K562 (cell line): ENCODE measurements at regions not wholly inside any gene's neighbourhood (a gene's known extent, or its start where the extent isn't known, plus 50 kb on each side); places are given as distances from the start of the nearest gene placed in this dataset.

Source experiments
- ATAC-seq: fragments of 200-7000 bp; cut with Tn5 transposase; 3 replicates; pipeline ENCODE4 v1.9.1; 2020; ENCODE audit warnings: moderate library complexity
- BruUV-seq: library from RNA; stranded (reverse); fragments of 400-500 nt; replicated peaks from 2 replicates; lab custom pipeline; 2021; lab: Mats Ljungman, UMichigan
- CTCF ChIA-PET: fragments of 300-600 bp; formaldehyde crosslinking; extraction: SDS; loops from one replicate; lab custom pipeline; 2021; ENCODE audit warnings: low intra/inter-chr PET ratio; lab: Yijun Ruan, JAX
- POLR2A ChIA-PET: fragments of 300-600, 350-650 bp; sonication (Branson Sonifier 250); formaldehyde crosslinking; extraction: SDS; loops from one replicate; lab custom pipeline; 2021; ENCODE audit warnings: antibody characterized with exemption, inconsistent platforms; lab: Yijun Ruan, JAX
- DNase-seq, 4 experiments: peaks; one replicate each; pipeline versions ENCODE4 v3.0.0 to v3.0.0-alpha.2; 2011 to 2018; ENCODE audit warnings: low spot score in 3 of 4, mixed read lengths in 3 of 4; ENCODE audit errors: extremely low read depth in 1 of 4
- FAIRE-seq: peaks from 2 replicates; lab custom pipeline; 2011; peaks lifted over from hg19 to GRCh38; lab: Jason Lieb, UNC
- H2AFZ ChIP-seq: 2 replicates; pipeline ENCODE4 v1.6.0; 2011; ENCODE audit warnings: low read depth, low read length, control low read depth, inconsistent platforms
- H3K27ac ChIP-seq: fragments of 200-600 bp; 3 replicates; pipeline ENCODE4 v1.8.0; 2011; ENCODE audit warnings: low read depth, mild to moderate bottlenecking, control low read depth, inconsistent platforms, low read length, moderate library complexity, mixed read lengths; ENCODE audit errors: extremely low read depth
- H3K27me3 ChIP-seq, 2 experiments: fragments of 300-600 bp in 1 of 2; 2 replicates in 1 of 2; 3 replicates in 1 of 2; pipeline versions ENCODE4 v1.6.0 to v1.8.0; 2011; ENCODE audit warnings: inconsistent platforms in 2 of 2, low read length in 2 of 2, mild to moderate bottlenecking in 1 of 2, mixed read lengths in 1 of 2, moderate library complexity in 1 of 2; ENCODE audit not compliant: control insufficient read depth in 2 of 2, insufficient read depth in 2 of 2
- H3K36me3 ChIP-seq: fragments of 300-600 bp; 3 replicates; pipeline ENCODE4 v1.8.0; 2011; ENCODE audit warnings: mild to moderate bottlenecking, low read length, inconsistent platforms; ENCODE audit not compliant: control insufficient read depth, insufficient read depth
- H3K4me1 ChIP-seq, 2 experiments: fragments of 200-600 bp in 1 of 2; replicated peaks in 1 of 2; 2 replicates in 1 of 2; 3 replicates in 1 of 2; pipeline versions ENCODE4 v1.5.1 to v1.8.0; 2011; ENCODE audit warnings: inconsistent platforms in 2 of 2, low read length in 2 of 2, mild to moderate bottlenecking in 1 of 2, mixed read lengths in 1 of 2, moderate library complexity in 1 of 2; ENCODE audit not compliant: control insufficient read depth in 2 of 2, insufficient read depth in 2 of 2
- H3K4me2 ChIP-seq: 2 replicates; pipeline ENCODE4 v1.6.1; 2011; ENCODE audit warnings: low read length, control low read depth, inconsistent platforms, mixed read lengths; ENCODE audit not compliant: insufficient read depth
- H3K4me3 ChIP-seq: fragments of 200-600 bp; sonication (generic), shearing (Covaris generic); 2 replicates; pipeline ENCODE4 v1.5.1; 2016; ENCODE audit warnings: control low read depth, inconsistent platforms
- H3K79me2 ChIP-seq: fragments of 200-600 bp; 3 replicates; pipeline ENCODE4 v1.8.0; 2011; ENCODE audit warnings: low read length, inconsistent platforms; ENCODE audit not compliant: control insufficient read depth, insufficient read depth
- H3K9ac ChIP-seq, 2 experiments: 2 replicates each; pipeline versions ENCODE4 v1.6.0 to v1.6.1; 2011; ENCODE audit warnings: low read depth in 2 of 2, low read length in 2 of 2, control low read depth in 1 of 2, inconsistent platforms in 1 of 2, mild to moderate bottlenecking in 1 of 2, mixed read lengths in 1 of 2; ENCODE audit not compliant: insufficient read depth in 1 of 2
- H3K9me1 ChIP-seq: one replicate; pipeline ENCODE4 v1.6.0; 2011; ENCODE audit warnings: inconsistent platforms, mild to moderate bottlenecking, low read length, moderate library complexity; ENCODE audit not compliant: control insufficient read depth, insufficient read depth
- H3K9me3 ChIP-seq: replicated peaks from 2 replicates; pipeline ENCODE4 v1.5.1; 2011; ENCODE audit warnings: low read depth, low read length, inconsistent platforms; ENCODE audit not compliant: control insufficient read depth, insufficient read depth
- H4K20me1 ChIP-seq: replicated peaks from 2 replicates; pipeline ENCODE4 v1.6.1; 2011; ENCODE audit warnings: low read length, inconsistent platforms, mixed read lengths; ENCODE audit not compliant: control insufficient read depth, insufficient read depth
- ASH1L ChIP-seq: fragments of 450-650 bp; IDR thresholded peaks from 2 replicates; pipeline ENCODE4 v1.6.1; 2018; ENCODE audit warnings: borderline replicate concordance, mild to moderate bottlenecking, low read depth; ENCODE audit not compliant: partially characterized antibody
- ELK1 ChIP-seq: sonication (generic); formaldehyde crosslinking; IDR thresholded peaks from 2 replicates; pipeline ENCODE4 v1.8.1; 2022; ENCODE audit warnings: missing genetic modification reagents
- EP300 ChIP-seq: IDR thresholded peaks from 2 replicates; pipeline ENCODE4 v1.6.1; 2012; ENCODE audit warnings: low read length, improper control_type of control experiment
- EZH2 ChIP-seq: IDR thresholded peaks from 2 replicates; pipeline ENCODE4 v1.6.1; 2012; ENCODE audit warnings: low read depth, mild to moderate bottlenecking, inconsistent platforms, low read length, borderline replicate concordance
- HDAC1 ChIP-seq, 2 experiments: fragments of 450-650 bp; IDR thresholded peaks; 2 replicates each; pipeline ENCODE4 v1.6.1; 2016 to 2017; ENCODE audit warnings: inconsistent platforms in 1 of 2, mild to moderate bottlenecking in 1 of 2, moderate library complexity in 1 of 2
- PCBP1 ChIP-seq: fragments of 200-400 bp; formaldehyde crosslinking; IDR thresholded peaks from 2 replicates; pipeline ENCODE4 v1.6.1; 2018; ENCODE audit warnings: mild to moderate bottlenecking, low read depth, low read length; ENCODE audit not compliant: poor library complexity, severe bottlenecking
- RB1 ChIP-seq: fragments of 450-650 bp; IDR thresholded peaks from 2 replicates; pipeline ENCODE4 v1.6.1; 2017; ENCODE audit warnings: low read depth, mild to moderate bottlenecking
- RFX5 ChIP-seq: IDR thresholded peaks from 2 replicates; pipeline ENCODE4 v1.6.1; 2011; ENCODE audit warnings: low read depth, mild to moderate bottlenecking, improper control_type of control experiment, low read length
- TEAD1 ChIP-seq, 2 experiments: fragments of 450-650 bp in 1 of 2; sonication (generic) in 1 of 2; formaldehyde crosslinking; IDR thresholded peaks; 2 replicates each; pipeline versions ENCODE4 v1.4.0 to v1.8.0; 2020 to 2022; ENCODE audit warnings: mild to moderate bottlenecking in 2 of 2, missing genetic modification reagents in 1 of 2
- YY1 ChIP-seq, 3 experiments: IDR thresholded peaks; 2 replicates each; pipeline ENCODE4 v1.6.1; 2011; ENCODE audit warnings: low read length in 2 of 3, mild to moderate bottlenecking in 2 of 3, moderate library complexity in 2 of 3, borderline replicate concordance in 1 of 3, control low read depth in 1 of 3, low read depth in 1 of 3; ENCODE audit not compliant: insufficient read depth in 3 of 3, insufficient replicate concordance in 2 of 3, control insufficient read depth in 1 of 3, insufficient read length in 1 of 3; ENCODE audit errors: extremely low read depth in 1 of 3
- WGBS: fragments of 100-300 bp; shearing (Covaris generic); methylation state at CpG from one replicate; pipeline ENCODE4 v1.1.6; 2016; ENCODE audit warnings: low coverage, mixed read lengths; ENCODE audit not compliant: insufficient coverage; ENCODE audit errors: missing lambda C conversion rate; 5-methylcytosine and 5-hydroxymethylcytosine counted together
- in situ Hi-C: fragments of 300-500 bp; cut with MboI; formaldehyde crosslinking; loops from 4 replicates; pipeline ENCODE4 v1.15.0; 2018; ENCODE audit warnings: inconsistent platforms, mixed read lengths
- intact Hi-C: fragments of 100-400 bp; cut with micrococcal nuclease; formaldehyde crosslinking; loops from 2 replicates; pipeline ENCODE4 v1.14.2; 2022

GRCh38 chr13:70534466-70534865 lies 426.2 kb upstream of the KLHL1 start (continued):
- TF ChIP-seq EZH2: no peak
- TF ChIP-seq EP300: no peak
- no peak for TF ChIP-seq YY1 (IDR thresholded peaks at IDR 0.05; ENCODE audit: borderline replicate concordance in 1 of 3, control insufficient read depth in 1 of 3, extremely low read depth in 1 of 3, insufficient read depth in 3 of 3, insufficient read length in 1 of 3, insufficient replicate concordance in 2 of 3, low read depth in 1 of 3, low read length in 2 of 3)
- no peak for TF ChIP-seq HDAC1 (IDR thresholded peaks at IDR 0.05)
- no peak for TF ChIP-seq ASH1L
- no peak for TF ChIP-seq ELK1
- TF ChIP-seq RB1: no peak
- TF ChIP-seq PCBP1: no peak
- TF ChIP-seq, all 486 proteins: peak for 0

GRCh38 chr13:70529652-70530051 lies 421.4 kb upstream of the KLHL1 start:
- Histone ChIP-seq H4K20me1 (no peaks in the 10 kb centered on the region), H3K4me2 (no peak overlapping the region), H2AFZ (no peak overlapping the region), H3K9ac (no peak overlapping the region), H3K9me1 (no peaks in the 10 kb centered on the region), H3K4me3 (no peak overlapping the region), H3K36me3 (no peaks in the 10 kb centered on the region), H3K27ac (no peak overlapping the region), H3K4me1 (no peaks in the 10 kb centered on the region)
- FAIRE-seq (no peak), DNase-seq (no peak)
- intact Hi-C loops: no loop called here
- in situ Hi-C loops: no loop called here
- POLR2A ChIA-PET: no interaction called here
- 0% methylated on average over 2 of the region's 2 CpGs for WGBS
- CTCF ChIA-PET: no interaction called here
- no TSS peak for BruUV-seq
- TF ChIP-seq RFX5 (no peak), TEAD1 (CRISPR knock-in tag; IDR thresholded peaks at IDR 0.05) (no peak)
- TF ChIP-seq, all 486 proteins: peak for 0
- no peak for ATAC-seq
- Histone ChIP-seq H3K79me2 (no peaks in the 10 kb centered on the region), H3K27me3 (no peaks in the 10 kb centered on the region), H3K9me3 (no peaks in the 10 kb centered on the region)
